Prostate gland (tissue), 2 donors: ENCODE measurements at regions not wholly inside any gene's neighbourhood (a gene's known extent, or its start where the extent isn't known, plus 50 kb on each side); places are given as distances from the start of the nearest gene placed in this dataset.

ENCODE experiments used
- CTCF ChIP-seq, 4 experiments: fragments of 200-600 bp in 2 of 4; fragments of 450-650 bp in 2 of 4; sonication (generic) in 2 of 4; IDR thresholded peaks; 1 replicate in 3 of 4; 2 replicates in 1 of 4; pipeline ENCODE4 v1.5.1; 2016 to 2019; ENCODE audit warnings: antibody characterized with exemption in 4 of 4, mild to moderate bottlenecking in 2 of 4, moderate library complexity in 2 of 4
- POLR2A ChIP-seq: fragments of 450-650 bp; IDR thresholded peaks from one replicate; pipeline ENCODE4 v1.6.1; 2016; ENCODE audit warnings: antibody characterized with exemption, mild to moderate bottlenecking
- POLR2AphosphoS5 ChIP-seq: sonication (generic); formaldehyde crosslinking; IDR thresholded peaks from one replicate; pipeline ENCODE4 v1.6.1; 2017; ENCODE audit warnings: antibody characterized with exemption

GRCh38 chrX:116241001-116241400 is 70.5 kb downstream of the AGTR2 start:
- TF ChIP-seq POLR2A (no peak), CTCF (IDR thresholded peaks at IDR 0.05) (no peak), POLR2AphosphoS5 (no peak)
